HUES6 (cell line): ENCODE measurements at regions not wholly inside any gene's neighbourhood (a gene's known extent, or its start where the extent isn't known, plus 50 kb on each side); places are given as distances from the start of the nearest gene placed in this dataset.
"Not testable (repeated sequence)": the region's sequence is repeated elsewhere in the genome, so short reads cannot be mapped to it uniquely, and the experiment has no call there.

Experiments
- H3K27ac ChIP-seq: 2 replicates; pipeline ENCODE4 v1.7.0; 2013; ENCODE audit warnings: low read depth, mild to moderate bottlenecking, low read length, inconsistent platforms
- H3K27me3 ChIP-seq: 2 replicates; pipeline ENCODE4 v1.6.1; 2013; ENCODE audit warnings: low read length; ENCODE audit not compliant: control insufficient read depth, insufficient read depth
- H3K36me3 ChIP-seq: 2 replicates; pipeline ENCODE4 v1.6.1; 2013; ENCODE audit warnings: low read length; ENCODE audit not compliant: control insufficient read depth, insufficient read depth
- H3K4me1 ChIP-seq: 2 replicates; pipeline ENCODE4 v1.6.1; 2013; ENCODE audit warnings: low read length; ENCODE audit not compliant: control insufficient read depth, insufficient read depth
- H3K4me3 ChIP-seq: 2 replicates; pipeline ENCODE4 v1.5.1; 2013; ENCODE audit warnings: low read depth, low read length
- H3K9ac ChIP-seq: one replicate; pipeline ENCODE4 v1.6.1; 2013; ENCODE audit warnings: mild to moderate bottlenecking, low read length
- H3K9me3 ChIP-seq: 2 replicates; pipeline ENCODE4 v1.6.1; 2013; ENCODE audit warnings: low read depth, low read length; ENCODE audit not compliant: control insufficient read depth, insufficient read depth

DNA sequence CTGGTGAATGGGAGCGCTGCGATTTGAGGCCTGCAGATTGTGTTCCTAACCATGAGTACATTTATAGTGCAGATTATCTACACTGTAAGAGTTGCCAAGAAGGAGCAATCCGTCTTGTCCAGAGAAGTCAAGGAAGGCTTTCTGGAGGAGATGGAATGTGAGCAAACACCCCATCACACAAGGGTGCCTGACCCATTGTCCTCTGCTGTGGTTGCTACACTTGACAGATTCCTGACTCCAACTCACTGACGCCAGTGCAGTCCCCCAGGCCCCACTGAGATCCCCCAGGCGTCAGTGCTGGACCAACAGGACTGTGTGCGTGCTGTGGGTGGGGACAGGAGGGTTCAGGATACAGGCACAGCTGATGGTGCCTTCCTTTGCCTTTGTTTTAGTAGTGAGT is 135.9 kb upstream of the TPM1 start:
- peaks cover 6% of the 10 kb centered on the region for H3K9me3 ChIP-seq
- H3K4me1 ChIP-seq, result peaks cover 15% of the 10 kb centered on the region

DNA sequence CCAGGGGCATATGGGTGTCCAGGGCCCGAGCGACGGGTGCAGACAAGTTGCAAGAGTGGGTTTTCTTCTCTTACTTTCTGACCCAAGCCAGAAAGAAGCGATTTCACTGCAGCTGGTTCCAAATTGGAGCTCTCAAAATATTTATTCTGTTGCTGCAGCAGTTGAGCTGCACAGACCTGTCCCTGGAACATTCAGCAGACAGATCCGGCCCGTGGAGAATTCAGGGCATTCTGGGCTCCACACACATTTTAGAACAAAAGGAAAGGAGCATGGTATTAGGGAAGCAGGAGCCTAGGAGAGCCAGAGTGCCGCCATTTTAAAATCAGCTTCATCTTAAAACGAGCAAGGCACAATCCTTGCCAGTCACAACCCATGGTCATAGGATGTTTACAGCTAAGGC is 135.3 kb upstream of the TPM1 start:
- Histone ChIP-seq H3K4me1 (peaks cover 15% of the 10 kb centered on the region), H3K36me3 (no peaks in the 10 kb centered on the region), H3K27ac (no peak overlapping the region), H3K9me3 (peaks cover 6% of the 10 kb centered on the region), H3K4me3 (no peak overlapping the region), H3K27me3 (no peaks in the 10 kb centered on the region), H3K9ac (no peak overlapping the region)

More for the DNA sequence above, 135.9 kb upstream of the TPM1 start:
- H3K27ac ChIP-seq, result no peak overlapping the region
- H3K36me3 ChIP-seq, result no peaks in the 10 kb centered on the region
- no peaks in the 10 kb centered on the region for H3K27me3 ChIP-seq
- H3K9ac ChIP-seq, result no peak overlapping the region
- no peak overlapping the region for H3K4me3 ChIP-seq

DNA sequence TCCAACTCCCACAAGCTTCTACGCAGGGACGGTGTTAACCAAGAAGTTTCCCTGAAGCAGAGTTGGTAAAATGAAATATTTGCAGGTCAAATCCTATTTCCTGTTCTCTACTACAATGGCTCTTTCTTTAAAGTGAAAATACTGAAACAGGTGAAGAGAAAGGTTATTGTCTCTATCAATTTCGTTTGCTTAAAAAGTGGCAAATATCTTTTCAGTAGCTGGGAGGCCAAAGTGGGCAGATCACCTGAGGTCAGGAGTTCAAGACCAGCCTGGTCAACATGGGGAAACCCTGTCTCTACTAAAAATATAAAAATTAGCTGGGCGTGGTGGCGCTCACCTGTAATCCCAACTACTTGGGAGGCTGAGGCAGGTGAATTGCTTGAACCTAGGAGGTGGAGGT is 134.2 kb upstream of the TPM1 start:
- not testable (repeated sequence) for H3K9ac ChIP-seq, H3K27ac ChIP-seq, H3K9me3 ChIP-seq, H3K36me3 ChIP-seq, H3K27me3 ChIP-seq, H3K4me3 ChIP-seq
- H3K4me1 ChIP-seq, result peaks cover 14% of the 10 kb centered on the region

DNA sequence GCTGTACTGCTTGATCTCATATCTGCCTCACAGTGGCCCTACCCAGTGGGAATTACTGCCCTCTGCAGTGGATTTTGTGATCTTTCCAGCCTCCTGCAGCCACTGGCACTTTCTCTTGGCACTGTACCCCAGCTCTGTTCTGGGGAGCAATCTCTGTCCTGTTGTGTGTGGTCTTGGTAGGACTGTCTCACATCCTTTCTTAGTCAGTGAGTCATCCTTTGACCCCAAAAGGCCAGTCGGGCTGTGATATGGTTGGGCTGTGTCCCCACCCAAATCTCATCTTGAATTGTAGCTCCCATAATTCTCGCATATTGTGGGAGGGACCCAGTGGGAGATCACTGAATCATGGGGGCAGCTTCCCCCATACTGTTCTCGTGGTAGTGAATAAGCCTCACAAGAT is 133.3 kb upstream of the TPM1 start:
- H3K4me3 ChIP-seq, result no peak overlapping the region
- H3K36me3 ChIP-seq, result no peaks in the 10 kb centered on the region
- peaks cover 6% of the 10 kb centered on the region for H3K9me3 ChIP-seq
- H3K4me1 ChIP-seq, result peaks cover 12% of the 10 kb centered on the region
- H3K27me3 ChIP-seq, result no peaks in the 10 kb centered on the region
- no peak overlapping the region for H3K9ac ChIP-seq
- H3K27ac ChIP-seq, result no peak overlapping the region

DNA sequence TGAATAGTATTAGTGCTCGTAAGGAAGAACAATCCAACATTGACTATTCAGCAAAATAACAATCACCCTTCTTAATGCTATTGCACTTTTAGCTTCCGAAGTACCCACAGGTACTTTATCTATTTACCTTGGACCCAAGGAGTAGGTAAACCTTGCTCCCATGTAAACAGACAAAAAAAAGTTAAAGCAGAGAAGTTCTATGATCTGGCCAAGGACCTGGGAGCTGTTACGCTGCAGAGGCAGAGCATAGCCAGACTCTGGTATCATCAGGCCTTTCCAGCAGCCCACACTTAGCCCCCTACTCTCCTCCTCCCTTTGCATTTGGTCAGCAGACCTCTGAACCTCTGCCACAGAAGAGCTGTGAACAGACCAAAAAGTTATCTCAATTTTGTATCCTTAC is 130.3 kb upstream of the TPM1 start:
- peaks cover 6% of the 10 kb centered on the region for H3K9me3 ChIP-seq
- H3K36me3 ChIP-seq, result no peaks in the 10 kb centered on the region
- no peak overlapping the region for H3K9ac ChIP-seq
- peaks cover 30% of the 10 kb centered on the region for H3K4me1 ChIP-seq
- H3K27ac ChIP-seq, result no peak overlapping the region
- no peaks in the 10 kb centered on the region for H3K27me3 ChIP-seq
- no peak overlapping the region for H3K4me3 ChIP-seq

DNA sequence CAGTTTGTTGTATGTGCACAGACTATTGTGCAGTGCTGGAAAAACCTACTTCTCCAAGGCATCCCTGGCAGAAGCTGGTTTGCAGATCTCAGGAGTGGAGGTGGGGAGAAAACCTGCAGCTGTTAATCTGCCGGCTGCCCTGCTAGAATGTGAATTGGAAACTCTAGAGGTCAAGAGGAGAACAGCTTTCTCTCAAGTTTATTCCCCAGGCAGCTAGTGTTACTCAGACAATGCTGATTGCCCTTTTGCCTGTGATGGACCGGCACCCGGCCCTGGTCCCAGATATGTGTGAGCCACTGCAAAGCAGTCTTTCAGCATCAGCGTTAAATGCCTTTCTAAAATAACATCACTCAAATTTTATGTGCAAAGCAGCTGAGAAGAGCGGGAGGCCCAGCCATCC is 129.7 kb upstream of the TPM1 start:
- Histone ChIP-seq H3K36me3 (no peaks in the 10 kb centered on the region), H3K4me1 (peaks cover 30% of the 10 kb centered on the region), H3K27me3 (no peaks in the 10 kb centered on the region), H3K4me3 (no peak overlapping the region), H3K9me3 (peaks cover 6% of the 10 kb centered on the region), H3K27ac (no peak overlapping the region), H3K9ac (no peak overlapping the region)

DNA sequence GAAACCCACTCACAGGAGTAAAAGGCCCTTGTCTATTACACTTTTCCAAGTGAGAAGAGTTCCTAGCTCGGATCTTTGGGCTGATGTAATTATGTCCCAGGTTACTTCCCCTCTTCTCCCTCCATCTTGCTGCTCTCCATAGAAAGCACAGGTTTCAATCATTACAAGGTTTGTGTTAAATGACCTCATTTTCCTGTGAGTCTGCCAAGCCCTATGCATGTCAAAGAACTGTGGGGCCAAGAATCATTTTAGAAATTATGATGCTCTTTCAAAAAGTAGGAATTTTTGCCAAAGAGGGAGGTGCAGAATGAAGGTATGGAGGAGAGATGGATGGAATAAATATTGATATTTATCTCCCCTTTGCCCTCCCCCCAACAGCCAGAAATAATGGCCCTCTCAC is 129.3 kb upstream of the TPM1 start:
- H3K4me3 ChIP-seq, result no peak overlapping the region
- peaks cover 30% of the 10 kb centered on the region for H3K4me1 ChIP-seq
- no peaks in the 10 kb centered on the region for H3K36me3 ChIP-seq
- no peak overlapping the region for H3K27ac ChIP-seq
- no peaks in the 10 kb centered on the region for H3K27me3 ChIP-seq
- no peak overlapping the region for H3K9ac ChIP-seq
- H3K9me3 ChIP-seq, result peaks cover 6% of the 10 kb centered on the region

DNA sequence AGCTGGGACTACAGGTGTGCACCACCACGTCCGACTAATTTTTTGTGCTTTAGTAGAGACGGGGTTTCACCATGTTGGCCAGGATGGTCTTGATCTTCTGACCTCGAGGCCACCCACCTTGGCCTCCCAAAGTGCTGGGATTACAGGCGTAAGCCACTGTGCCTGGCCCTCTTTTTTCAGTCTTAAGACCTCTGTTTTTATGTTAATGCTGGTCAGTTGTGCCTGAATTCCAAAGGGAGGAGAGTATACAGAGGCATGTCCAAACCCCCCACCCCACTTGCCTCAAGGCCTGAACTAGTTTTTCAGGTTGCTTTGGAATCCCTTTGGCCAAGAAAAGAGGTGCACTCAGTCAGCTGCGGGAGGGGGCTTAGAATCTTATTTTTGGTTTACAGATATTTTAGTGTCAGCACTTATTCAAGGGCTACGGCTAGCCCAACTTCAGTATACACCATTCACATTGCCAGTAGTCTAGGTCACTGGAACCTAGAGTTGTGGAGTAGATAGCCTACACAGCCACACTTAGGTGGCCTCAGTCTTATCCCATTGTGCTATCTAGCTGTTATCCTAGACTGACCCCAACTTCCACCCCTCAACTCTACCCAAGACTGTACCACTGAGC is 128.0 kb upstream of the TPM1 start:
- Histone ChIP-seq H3K36me3 (no peaks in the 10 kb centered on the region), H3K9ac (no peak overlapping the region), H3K27ac (peak overlapping the region; percentile 52; the same call in 1 of the 2 replicates)

DNA sequence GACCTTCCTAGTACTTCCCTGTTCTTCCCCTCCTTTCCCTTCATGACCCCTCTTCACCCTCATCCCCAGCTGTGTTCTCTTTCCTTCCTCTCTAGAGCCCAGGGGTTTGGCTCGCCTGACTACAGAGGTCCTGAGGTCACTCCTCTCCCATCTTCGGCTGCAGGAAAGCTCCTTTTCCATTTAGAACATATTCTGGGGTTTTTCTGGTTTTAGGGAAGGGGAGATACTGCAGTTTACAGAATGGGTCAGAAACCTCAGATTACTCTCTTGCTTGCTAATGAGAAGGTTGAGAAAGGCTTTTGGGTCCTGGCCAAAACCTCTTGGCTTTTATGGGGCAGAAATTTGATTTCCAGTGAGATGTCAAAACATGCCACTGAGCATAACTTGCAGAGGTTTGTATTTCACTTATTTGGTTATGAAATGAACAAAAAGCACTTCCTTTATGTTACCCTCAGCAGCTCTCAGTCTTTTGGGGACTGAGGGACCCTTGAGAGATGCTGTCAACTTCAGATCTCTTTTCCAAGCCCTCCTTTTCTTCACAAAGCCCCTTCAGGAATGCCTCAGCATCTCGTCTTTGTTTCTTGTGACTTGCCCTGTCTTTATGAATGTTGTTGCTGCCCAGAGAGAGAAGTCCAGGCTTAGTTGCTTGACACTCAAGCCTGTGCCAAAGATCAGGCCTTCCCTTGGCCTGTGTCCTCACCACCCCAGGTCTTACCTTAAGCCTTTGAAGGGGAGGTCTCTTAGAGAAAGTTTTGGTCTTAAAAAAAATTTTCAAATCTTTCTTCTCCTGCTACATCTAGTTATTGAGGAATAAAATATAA is 121.7 kb upstream of the TPM1 start:
- Histone ChIP-seq H3K36me3 (no peaks in the 10 kb centered on the region), H3K4me1 (peaks cover 5% of the 10 kb centered on the region; the same call in 1 of the 2 replicates), H3K9ac (no peak overlapping the region), H3K9me3 (no peaks in the 10 kb centered on the region), H3K4me3 (no peak overlapping the region), H3K27ac (no peak overlapping the region), H3K27me3 (no peaks in the 10 kb centered on the region)

More for the DNA sequence above, 128.0 kb upstream of the TPM1 start:
- peaks cover 30% of the 10 kb centered on the region for H3K4me1 ChIP-seq
- H3K27me3 ChIP-seq, result no peaks in the 10 kb centered on the region
- no peaks in the 10 kb centered on the region for H3K9me3 ChIP-seq
- peak overlapping the region; percentile 10; the same call in 1 of the 2 replicates for H3K4me3 ChIP-seq

DNA sequence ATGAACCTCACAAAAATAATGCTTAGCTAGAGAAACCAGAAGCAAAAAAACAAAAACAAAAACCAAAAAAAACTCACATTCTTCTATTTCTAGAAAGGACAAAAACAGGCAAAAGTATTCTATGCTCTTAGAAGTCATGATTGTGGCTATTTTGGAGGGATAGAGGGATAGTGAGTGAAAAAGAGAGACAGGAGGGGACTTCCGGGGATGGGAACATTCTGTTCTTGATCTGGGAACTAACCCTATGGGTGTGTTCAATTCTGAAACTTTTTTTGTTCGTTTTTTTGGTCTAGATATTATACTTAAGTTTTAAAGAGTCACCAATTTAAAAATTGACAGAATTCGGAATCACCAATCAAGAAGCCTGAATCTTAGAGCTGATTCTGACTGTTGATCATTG is 120.0 kb upstream of the TPM1 start:
- Histone ChIP-seq H3K4me1 (no peaks in the 10 kb centered on the region), H3K36me3 (no peaks in the 10 kb centered on the region), H3K9me3 (no peaks in the 10 kb centered on the region), H3K27me3 (no peaks in the 10 kb centered on the region), H3K27ac (no peak overlapping the region), H3K4me3 (no peak overlapping the region), H3K9ac (no peak overlapping the region)

DNA sequence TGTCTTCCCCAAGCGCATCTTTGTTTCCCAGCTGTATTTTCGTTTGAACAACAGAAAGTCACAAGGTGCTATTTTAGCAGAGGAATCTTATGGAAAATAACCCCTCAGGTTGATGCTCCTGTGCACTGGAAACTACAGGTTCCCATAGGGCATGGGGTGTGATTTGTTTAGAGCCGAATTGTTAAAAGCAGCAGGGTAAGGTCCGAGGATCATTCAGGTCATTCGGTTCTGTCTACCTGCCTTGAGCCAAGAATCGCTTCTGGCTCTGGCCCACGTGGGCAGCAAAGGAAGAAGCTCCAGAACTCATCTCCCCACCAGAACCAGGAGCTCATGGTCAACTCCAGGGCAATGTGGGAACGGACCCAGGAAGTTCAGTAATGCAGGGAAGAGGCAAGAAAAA is 116.7 kb upstream of the TPM1 start:
- Histone ChIP-seq H3K9me3 (no peaks in the 10 kb centered on the region), H3K27me3 (no peaks in the 10 kb centered on the region), H3K36me3 (no peaks in the 10 kb centered on the region), H3K27ac (no peak overlapping the region), H3K4me1 (no peaks in the 10 kb centered on the region), H3K4me3 (no peak overlapping the region), H3K9ac (no peak overlapping the region)
